ENCODE measurements at regions not wholly inside any gene's neighbourhood (a gene's known extent, or its start where the extent isn't known, plus 50 kb on each side); places are given as distances from the start of the nearest gene placed in this dataset.

GRCh38 chr15:96851613-96852012 lies 521.1 kb downstream of the NR2F2 start:
- Histone ChIP-seq H3K4me3 (ENCODE audit: low read depth, low read length) (no peak overlapping the region), H3K27me3 (replicated peaks; ENCODE audit: control insufficient read depth, insufficient read depth, low read length) (no peaks in the 10 kb centered on the region), H3K9me3 (no peaks in the 10 kb centered on the region), H3K36me3 (ENCODE audit: control insufficient read depth, insufficient read depth, low read length) (no peaks in the 10 kb centered on the region), H3K4me1 (no peaks in the 10 kb centered on the region)
- no peaks in the 10 kb centered on the region for H3K27me3 Mint-ChIP-seq (ENCODE audit: insufficient read depth, unreplicated experiment)
- ChIA-PET POLR2A (no interaction called here), CTCF (no interaction called here)
- intact Hi-C loops (cut with micrococcal nuclease; ENCODE audit: unreplicated experiment) = no loop called here
- DNase-seq = no peak
- no peaks in the 10 kb centered on the region for H3K36me3 Mint-ChIP-seq (ENCODE audit: insufficient read depth, unreplicated experiment)
- no peaks in the 10 kb centered on the region for H3K4me1 Mint-ChIP-seq (ENCODE audit: low read depth, unreplicated experiment)
- H3K27ac Mint-ChIP-seq (ENCODE audit: unreplicated experiment) = no peak overlapping the region
- no peaks in the 10 kb centered on the region for H3K9me3 Mint-ChIP-seq (ENCODE audit: unreplicated experiment)
- no TSS peak for BruUV-seq (replicated peaks)
- no peak overlapping the region for H3K4me3 Mint-ChIP-seq (ENCODE audit: unreplicated experiment)
- TF ChIP-seq CTCF (IDR thresholded peaks at IDR 0.05; ENCODE audit: insufficient read depth in 1 of 2, low read depth in 1 of 2, low read length in 1 of 2, severe bottlenecking in 1 of 2, unreplicated experiment in 1 of 2) = no peak

DNA sequence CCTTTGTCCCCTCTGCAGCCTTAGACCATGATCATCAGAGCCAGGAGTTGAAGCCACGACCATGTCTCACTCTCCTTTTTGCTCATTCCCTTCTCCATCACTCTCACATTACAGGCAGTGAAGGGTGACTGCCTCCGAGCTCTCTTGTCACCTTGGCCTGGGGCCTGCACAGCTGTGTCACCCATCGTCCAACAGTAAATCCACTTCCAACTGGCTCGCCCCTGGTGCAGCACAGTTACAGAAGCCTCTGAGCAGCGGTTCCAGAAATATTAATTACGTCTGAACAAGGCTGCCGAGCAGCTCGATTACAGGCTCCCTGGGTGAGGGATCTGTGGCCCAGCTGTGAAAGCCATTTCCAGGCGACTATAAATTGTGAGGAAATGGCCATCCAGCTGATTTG lies 528.2 kb downstream of the NR2F2 start:
- Histone ChIP-seq H3K4me3 (ENCODE audit: low read depth, low read length) (no peak overlapping the region), H3K9me3 (no peaks in the 10 kb centered on the region), H3K27me3 (replicated peaks; ENCODE audit: control insufficient read depth, insufficient read depth, low read length) (no peaks in the 10 kb centered on the region), H3K36me3 (ENCODE audit: control insufficient read depth, insufficient read depth, low read length) (no peaks in the 10 kb centered on the region), H3K4me1 (no peaks in the 10 kb centered on the region)
- Mint-ChIP-seq H3K4me1 (ENCODE audit: low read depth, unreplicated experiment) (no peaks in the 10 kb centered on the region), H3K4me3 (ENCODE audit: unreplicated experiment) (no peak overlapping the region), H3K27ac (ENCODE audit: unreplicated experiment) (no peak overlapping the region), H3K27me3 (ENCODE audit: insufficient read depth, unreplicated experiment) (peaks cover 8% of the 10 kb centered on the region), H3K36me3 (ENCODE audit: insufficient read depth, unreplicated experiment) (no peaks in the 10 kb centered on the region), H3K9me3 (ENCODE audit: unreplicated experiment) (no peaks in the 10 kb centered on the region)
- intact Hi-C loops (cut with micrococcal nuclease; ENCODE audit: unreplicated experiment) = no loop called here
- POLR2A ChIA-PET = no interaction called here
- DNase-seq = no peak
- BruUV-seq (replicated peaks) = no TSS peak
- CTCF ChIA-PET = no interaction called here
- no peak for TF ChIP-seq CTCF (IDR thresholded peaks at IDR 0.05; ENCODE audit: insufficient read depth in 1 of 2, low read depth in 1 of 2, low read length in 1 of 2, severe bottlenecking in 1 of 2, unreplicated experiment in 1 of 2)

DNA sequence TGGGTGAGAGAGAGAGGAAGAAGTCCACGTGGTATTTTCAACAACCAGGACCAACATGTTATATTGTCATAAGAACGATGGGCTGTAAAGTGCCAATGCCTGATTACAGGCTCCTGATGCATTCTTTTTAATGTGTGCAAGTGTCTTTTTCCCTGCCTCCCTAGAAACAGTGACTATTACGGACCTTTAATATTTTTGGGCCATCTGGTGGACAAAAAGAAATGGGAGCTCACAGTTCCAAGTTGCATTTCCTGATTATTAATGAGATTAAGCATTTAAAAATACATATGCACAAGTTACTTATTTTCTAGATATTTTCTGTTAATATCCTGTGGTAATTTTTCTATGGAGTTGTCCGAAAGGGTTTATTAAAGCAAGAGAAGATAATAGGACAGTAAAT lies 530.2 kb downstream of the NR2F2 start:
- H3K27me3 Mint-ChIP-seq (ENCODE audit: insufficient read depth, unreplicated experiment) = peaks cover 8% of the 10 kb centered on the region
- CTCF ChIA-PET = interaction anchor here (1.3 kb wide), 1 partner anchor 385 kb away, joined by 3 read pairs; no protein-coding TSS in a partner anchor
- intact Hi-C loops (cut with micrococcal nuclease; ENCODE audit: unreplicated experiment) = no loop called here
- Histone ChIP-seq H3K36me3 (ENCODE audit: control insufficient read depth, insufficient read depth, low read length) (no peaks in the 10 kb centered on the region), H3K4me3 (ENCODE audit: low read depth, low read length) (no peak overlapping the region), H3K27me3 (replicated peaks; ENCODE audit: control insufficient read depth, insufficient read depth, low read length) (no peaks in the 10 kb centered on the region), H3K9me3 (no peaks in the 10 kb centered on the region), H3K4me1 (no peaks in the 10 kb centered on the region)
- POLR2A ChIA-PET = no interaction called here
- BruUV-seq (replicated peaks) = no TSS peak
- no peaks in the 10 kb centered on the region for H3K9me3 Mint-ChIP-seq (ENCODE audit: unreplicated experiment)
- TF ChIP-seq CTCF (IDR thresholded peaks at IDR 0.05; ENCODE audit: insufficient read depth in 1 of 2, low read depth in 1 of 2, low read length in 1 of 2, severe bottlenecking in 1 of 2, unreplicated experiment in 1 of 2) = no peak
- H3K27ac Mint-ChIP-seq (ENCODE audit: unreplicated experiment) = no peak overlapping the region
- H3K4me1 Mint-ChIP-seq (ENCODE audit: low read depth, unreplicated experiment) = no peaks in the 10 kb centered on the region
- H3K36me3 Mint-ChIP-seq (ENCODE audit: insufficient read depth, unreplicated experiment) = no peaks in the 10 kb centered on the region
- no peak for DNase-seq
- no peak overlapping the region for H3K4me3 Mint-ChIP-seq (ENCODE audit: unreplicated experiment)
